Astrocyte (in vitro differentiated cells and primary cell): ENCODE measurements at regions not wholly inside any gene's neighbourhood (a gene's known extent, or its start where the extent isn't known, plus 50 kb on each side); places are given as distances from the start of the nearest gene placed in this dataset.

Experiments used
- DNase-seq: peaks from one replicate; pipeline ENCODE4 v3.0.0-alpha.2; 2010; ENCODE audit warnings: low read depth
- FAIRE-seq: peaks from 2 replicates; lab custom pipeline; 2011; peaks lifted over from hg19 to GRCh38; lab: Jason Lieb, UNC
- H2AFZ ChIP-seq: 2 replicates; pipeline ENCODE4 v1.6.0; 2012; ENCODE audit warnings: low read depth, low read length, inconsistent platforms
- H3K27ac ChIP-seq: 2 replicates; pipeline ENCODE4 v1.5.1; 2011; ENCODE audit warnings: low read depth, low read length, inconsistent platforms
- H3K27me3 ChIP-seq: 2 replicates; pipeline ENCODE4 v1.6.0; 2011; ENCODE audit warnings: low read length, inconsistent platforms; ENCODE audit not compliant: insufficient read depth
- H3K36me3 ChIP-seq: 2 replicates; pipeline ENCODE4 v1.5.1; 2011; ENCODE audit warnings: low read length, inconsistent platforms; ENCODE audit not compliant: insufficient read depth
- H3K4me1 ChIP-seq: 2 replicates; pipeline ENCODE4 v1.5.1; 2011; ENCODE audit warnings: low read length, inconsistent platforms; ENCODE audit not compliant: insufficient read depth
- H3K4me2 ChIP-seq: 2 replicates; pipeline ENCODE4 v1.6.0; 2012; ENCODE audit warnings: low read length, inconsistent platforms
- H3K4me3 ChIP-seq: 2 replicates; pipeline ENCODE4 v1.5.1; 2011; ENCODE audit warnings: low read depth, mild to moderate bottlenecking, low read length, inconsistent platforms; ENCODE audit not compliant: insufficient read depth
- H3K79me2 ChIP-seq: 2 replicates; pipeline ENCODE4 v1.6.0; 2012; ENCODE audit warnings: mild to moderate bottlenecking, low read length, inconsistent platforms; ENCODE audit not compliant: insufficient read depth
- H3K9ac ChIP-seq: 2 replicates; pipeline ENCODE4 v1.6.0; 2012; ENCODE audit warnings: mild to moderate bottlenecking, low read length, inconsistent platforms
- H3K9me3 ChIP-seq: 2 replicates; pipeline ENCODE4 v1.5.1; 2012; ENCODE audit warnings: low read depth, mild to moderate bottlenecking, low read length, inconsistent platforms; ENCODE audit not compliant: insufficient read depth
- H4K20me1 ChIP-seq: 2 replicates; pipeline ENCODE4 v1.6.0; 2012; ENCODE audit warnings: low read length, inconsistent platforms; ENCODE audit not compliant: insufficient read depth
- H3K27ac Mint-ChIP-seq: one replicate; pipeline ENCODE4 v1.8.0; 2021; ENCODE audit warnings: mild to moderate bottlenecking, mixed read lengths; ENCODE audit not compliant: unreplicated experiment
- H3K27me3 Mint-ChIP-seq: one replicate; pipeline ENCODE4 v1.8.0; 2021; ENCODE audit warnings: low read depth, mixed read lengths; ENCODE audit not compliant: unreplicated experiment
- H3K36me3 Mint-ChIP-seq: one replicate; pipeline ENCODE4 v1.8.0; 2021; ENCODE audit warnings: low read depth, mixed read lengths; ENCODE audit not compliant: unreplicated experiment
- H3K4me1 Mint-ChIP-seq: one replicate; pipeline ENCODE4 v1.8.0; 2021; ENCODE audit warnings: low read depth, mixed read lengths; ENCODE audit not compliant: unreplicated experiment
- H3K4me3 Mint-ChIP-seq: one replicate; pipeline ENCODE4 v1.8.0; 2021; ENCODE audit warnings: mild to moderate bottlenecking, moderate library complexity, mixed read lengths; ENCODE audit not compliant: unreplicated experiment
- H3K9me3 Mint-ChIP-seq: one replicate; pipeline ENCODE4 v1.8.0; 2021; ENCODE audit warnings: mild to moderate bottlenecking, mixed read lengths; ENCODE audit not compliant: unreplicated experiment
- CTCF ChIP-seq: IDR thresholded peaks from 2 replicates; pipeline ENCODE4 v1.5.1; 2011; ENCODE audit warnings: low read depth, mild to moderate bottlenecking, inconsistent platforms, low read length, moderate library complexity; ENCODE audit not compliant: insufficient read depth
- EZH2 ChIP-seq: IDR thresholded peaks from 2 replicates; pipeline ENCODE4 v1.6.1; 2012; ENCODE audit warnings: mild to moderate bottlenecking, low read length, inconsistent platforms; ENCODE audit not compliant: insufficient read depth

- Histone ChIP-seq H3K79me2 (no peaks in the 10 kb centered on the region), H2AFZ (no peak overlapping the region), H3K4me1 (no peaks in the 10 kb centered on the region), H3K4me2 (no peak overlapping the region), H3K36me3 (no peaks in the 10 kb centered on the region), H3K27ac (no peak overlapping the region), H3K27me3 (no peaks in the 10 kb centered on the region), H3K4me3 (no peak overlapping the region), H3K9ac (no peak overlapping the region), H3K9me3 (no peaks in the 10 kb centered on the region), H4K20me1 (no peaks in the 10 kb centered on the region)
- TF ChIP-seq CTCF, result no peak
- TF ChIP-seq EZH2, result no peak
- DNase-seq (no peak), FAIRE-seq (no peak)
- Mint-ChIP-seq H3K36me3 (no peaks in the 10 kb centered on the region), H3K27ac (no peak overlapping the region), H3K4me1 (no peaks in the 10 kb centered on the region), H3K9me3 (peaks cover 5% of the 10 kb centered on the region), H3K27me3 (no peaks in the 10 kb centered on the region), H3K4me3 (no peak overlapping the region)
Measured at GRCh38 chr4:116064331-116064730, 950.9 kb upstream of the NDST4 start.

GRCh38 chr4:116059361-116059760, 945.9 kb upstream of the NDST4 start:
- Mint-ChIP-seq H3K27ac (no peak overlapping the region), H3K36me3 (no peaks in the 10 kb centered on the region), H3K4me1 (no peaks in the 10 kb centered on the region), H3K9me3 (peaks cover 4% of the 10 kb centered on the region), H3K4me3 (no peak overlapping the region), H3K27me3 (no peaks in the 10 kb centered on the region)
- H3K9me3 ChIP-seq, result no peaks in the 10 kb centered on the region
- DNase-seq (no peak), FAIRE-seq (no peak)
- TF ChIP-seq EZH2, result no peak
- TF ChIP-seq CTCF, result no peak
- no peaks in the 10 kb centered on the region for H3K4me1 ChIP-seq
- no peaks in the 10 kb centered on the region for H3K36me3 ChIP-seq
- H4K20me1 ChIP-seq, result no peaks in the 10 kb centered on the region
- H3K27me3 ChIP-seq, result no peaks in the 10 kb centered on the region
- no peak overlapping the region for H3K9ac ChIP-seq
- no peak overlapping the region for H3K4me2 ChIP-seq
- H3K4me3 ChIP-seq, result no peak overlapping the region
- H3K27ac ChIP-seq, result no peak overlapping the region
- no peak overlapping the region for H2AFZ ChIP-seq
- H3K79me2 ChIP-seq, result no peaks in the 10 kb centered on the region

GRCh38 chr4:116058129-116058528, 944.7 kb upstream of the NDST4 start:
- no peaks in the 10 kb centered on the region for H3K4me1 Mint-ChIP-seq

More at GRCh38 chr4:116058129-116058528, 944.7 kb upstream of the NDST4 start:
- Histone ChIP-seq H3K4me3 (no peak overlapping the region), H2AFZ (no peak overlapping the region), H3K9ac (no peak overlapping the region), H3K9me3 (no peaks in the 10 kb centered on the region), H3K4me1 (no peaks in the 10 kb centered on the region), H3K27me3 (no peaks in the 10 kb centered on the region), H3K4me2 (no peak overlapping the region), H3K36me3 (no peaks in the 10 kb centered on the region), H3K27ac (no peak overlapping the region), H3K79me2 (no peaks in the 10 kb centered on the region), H4K20me1 (no peaks in the 10 kb centered on the region)
- DNase-seq (no peak), FAIRE-seq (no peak)
- Mint-ChIP-seq H3K36me3 (no peaks in the 10 kb centered on the region), H3K9me3 (peaks cover 4% of the 10 kb centered on the region), H3K27me3 (no peaks in the 10 kb centered on the region), H3K27ac (no peak overlapping the region), H3K4me3 (no peak overlapping the region)
- TF ChIP-seq EZH2 (no peak), CTCF (no peak)
